GM18861 (cell line): ENCODE measurements at regions not wholly inside any gene's neighbourhood (a gene's known extent, or its start where the extent isn't known, plus 50 kb on each side); places are given as distances from the start of the nearest gene placed in this dataset.

ENCODE experiments used
- ATAC-seq: cut with Tn5 transposase; IDR thresholded peaks from one replicate; pipeline ENCODE4 v1.9.1; 2021; ENCODE audit not compliant: unreplicated experiment

- peak; percentile 90 for ATAC-seq
Observed at GRCh38 chr12:87280356-87280755, 748.8 kb downstream of the C12orf50 start.

DNA sequence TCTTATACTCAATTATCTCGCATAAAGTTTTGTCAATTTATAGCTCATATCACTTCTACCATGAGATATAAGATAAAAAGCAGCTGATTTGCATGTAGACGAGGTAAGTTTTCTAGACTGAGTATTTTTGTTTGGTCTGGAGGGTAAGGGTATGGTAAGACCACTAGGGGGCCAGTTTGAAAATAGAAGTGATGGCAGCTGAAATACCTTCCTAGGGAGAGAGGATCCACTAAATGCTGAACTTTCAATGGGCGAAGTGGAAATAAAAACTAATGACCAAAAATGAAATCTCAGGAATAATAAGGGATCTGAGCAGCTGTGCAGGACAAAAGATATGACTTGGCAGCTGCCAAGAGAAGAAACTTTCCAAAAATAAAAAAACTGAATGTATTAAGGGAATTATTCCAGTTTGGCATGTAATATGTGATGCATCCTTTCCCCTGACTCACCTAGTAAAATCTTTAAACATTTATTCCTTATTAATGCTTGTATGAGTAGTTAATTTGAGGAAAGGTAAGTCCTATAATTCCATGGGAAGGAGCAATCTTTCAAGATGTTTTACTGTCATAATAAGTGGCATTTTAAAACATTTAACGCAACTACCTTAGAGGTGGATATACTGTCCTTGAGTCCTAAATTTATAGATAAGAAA, 754.5 kb downstream of the C12orf50 start:
- no peak for ATAC-seq

DNA sequence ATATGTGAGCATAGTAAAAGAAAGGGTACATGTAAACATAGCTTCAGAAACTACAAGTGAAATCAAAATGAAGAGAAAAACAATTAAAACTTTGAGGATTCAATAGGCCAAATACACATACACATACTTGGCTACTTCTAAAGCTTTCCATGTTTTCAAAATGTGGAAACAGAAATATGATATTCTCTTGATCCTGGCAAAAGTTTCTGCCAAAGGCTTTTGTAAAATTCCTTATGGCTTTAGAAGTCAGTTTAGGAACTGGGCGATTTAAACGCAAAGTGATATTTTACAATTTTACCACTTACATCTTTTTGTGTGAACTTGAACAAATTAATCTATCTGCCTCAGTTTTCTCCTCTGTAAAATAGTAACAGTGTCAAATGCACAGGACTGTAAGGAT, 756.4 kb downstream of the C12orf50 start:
- no peak for ATAC-seq

DNA sequence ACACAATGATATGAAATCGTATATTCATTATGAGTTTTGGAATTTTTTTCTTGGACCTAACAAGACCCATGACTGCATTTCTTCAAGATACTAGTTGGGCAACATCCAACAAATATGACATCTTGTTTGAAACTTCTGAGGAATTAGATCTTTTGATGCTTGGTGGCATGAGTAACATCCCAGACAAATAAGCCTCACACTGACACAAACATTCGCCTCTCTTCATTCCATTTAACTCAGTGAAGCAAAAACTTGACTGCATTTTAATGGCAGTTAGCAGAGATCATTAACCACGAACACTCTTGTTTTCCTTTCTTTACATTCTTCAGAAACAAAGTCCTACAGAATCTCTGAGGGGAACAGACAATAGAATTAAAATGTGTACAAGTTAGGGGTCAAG, 758.3 kb downstream of the C12orf50 start:
- ATAC-seq = no peak

GRCh38 chr12:87266305-87266704, 762.9 kb downstream of the C12orf50 start:
- no peak for ATAC-seq

DNA sequence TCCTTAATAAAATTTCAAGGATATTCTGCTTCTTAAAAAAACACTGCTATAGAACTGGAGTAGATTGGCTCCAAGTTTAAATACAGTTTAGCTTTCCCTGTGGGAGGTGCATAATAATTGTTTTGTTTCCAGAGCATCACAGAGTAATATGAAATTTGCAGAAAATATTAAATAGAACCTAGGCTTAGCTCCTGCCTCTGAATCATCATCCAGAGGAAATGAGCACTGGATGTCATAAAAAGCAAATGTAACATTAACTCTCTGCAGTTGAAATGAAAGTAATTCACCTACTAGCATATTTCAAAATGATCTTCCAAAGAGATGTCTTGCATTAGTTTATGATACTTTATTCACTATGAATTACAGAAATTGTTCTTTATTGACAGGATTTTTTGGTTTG, 769.8 kb downstream of the C12orf50 start:
- no peak for ATAC-seq

GRCh38 chr12:87254381-87255030, 774.7 kb downstream of the C12orf50 start:
- no peak for ATAC-seq

GRCh38 chr12:87253157-87253556, 776.0 kb downstream of the C12orf50 start:
- ATAC-seq = no peak

- no peak for ATAC-seq
Observed at GRCh38 chr12:87246726-87247125, 782.5 kb downstream of the C12orf50 start.

- no peak for ATAC-seq
Observed at GRCh38 chr12:87238466-87238865, 790.7 kb downstream of the C12orf50 start.

DNA sequence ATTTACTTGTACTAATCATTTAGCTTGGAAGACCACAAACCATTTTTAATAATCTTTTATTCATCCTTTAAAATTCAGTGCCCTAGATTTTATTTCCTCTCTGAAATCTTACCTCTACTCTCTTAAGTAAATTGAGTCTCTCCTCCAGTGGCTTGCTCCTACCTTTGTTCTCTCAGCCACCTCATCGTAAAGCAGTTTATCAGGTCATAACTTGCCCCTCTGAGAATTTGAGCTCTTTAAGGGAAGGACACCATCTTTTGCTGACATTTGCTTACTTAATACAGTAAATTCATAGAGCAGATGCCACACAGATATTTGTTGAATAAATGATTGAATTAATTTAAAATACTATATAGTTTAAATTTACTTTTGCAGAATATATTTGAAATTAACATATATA, 794.3 kb downstream of the C12orf50 start:
- no peak for ATAC-seq

DNA sequence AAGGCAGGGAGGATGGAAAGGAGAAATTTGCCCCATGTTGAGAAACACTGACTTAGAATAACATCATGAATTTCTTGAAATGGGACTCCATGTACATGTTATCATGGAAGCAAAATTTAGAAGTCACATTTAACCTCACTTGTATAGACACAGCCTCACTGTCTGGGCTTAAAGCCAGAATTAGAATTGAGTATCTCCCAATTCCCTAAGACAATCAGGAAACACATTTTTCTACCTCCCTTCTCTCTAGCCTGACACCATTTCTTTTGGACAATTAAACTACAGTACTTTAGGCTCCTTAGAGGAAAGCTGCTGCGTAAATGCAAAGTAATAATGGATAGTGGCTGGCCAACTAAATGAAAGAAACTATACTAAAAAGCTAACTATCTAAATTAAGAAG, 795.5 kb downstream of the C12orf50 start:
- no peak for ATAC-seq

DNA sequence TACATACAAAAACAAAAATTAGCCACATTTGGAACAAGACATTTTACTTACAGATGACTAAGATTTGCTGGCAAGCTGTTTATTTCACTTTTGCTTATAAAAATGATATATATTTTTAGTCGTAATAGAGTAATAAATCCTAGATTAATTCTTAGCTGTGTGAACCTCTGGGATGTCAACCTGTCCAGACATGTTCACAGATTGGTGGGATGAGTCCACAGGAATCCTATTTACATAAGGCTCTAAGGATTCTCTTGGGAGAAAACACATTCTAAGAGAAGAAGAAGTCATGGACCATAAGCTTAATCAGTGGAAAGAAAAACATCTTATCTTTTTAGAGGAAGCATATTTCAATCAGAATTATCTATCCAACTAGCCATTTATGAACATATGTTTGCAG, 797.4 kb downstream of the C12orf50 start:
- ATAC-seq = no peak

DNA sequence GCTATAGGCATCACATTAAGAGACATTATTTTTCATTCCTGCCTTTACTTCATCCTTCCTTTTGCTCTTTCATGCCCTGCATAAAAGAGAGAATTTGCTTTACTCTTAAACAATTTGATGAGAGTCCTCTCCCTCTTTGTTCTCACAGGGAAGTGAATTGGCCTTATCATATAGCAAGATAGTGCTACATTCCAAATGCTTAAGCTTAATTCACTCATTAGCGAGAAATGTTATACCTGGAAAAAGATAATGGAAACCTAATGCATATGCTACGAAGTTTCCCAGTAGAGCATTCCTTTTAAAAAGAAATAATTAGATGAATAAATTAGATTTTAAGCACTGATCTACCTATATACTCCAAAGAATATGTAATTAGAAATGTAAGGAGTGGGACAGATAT, 798.8 kb downstream of the C12orf50 start:
- ATAC-seq = no peak

- no peak for ATAC-seq
Observed at GRCh38 chr12:87227162-87227561, 802.0 kb downstream of the C12orf50 start.

- ATAC-seq = no peak
Observed at GRCh38 chr12:87217491-87217890, 811.7 kb downstream of the C12orf50 start.

GRCh38 chr12:87216436-87216835, 812.8 kb downstream of the C12orf50 start:
- ATAC-seq = no peak

DNA sequence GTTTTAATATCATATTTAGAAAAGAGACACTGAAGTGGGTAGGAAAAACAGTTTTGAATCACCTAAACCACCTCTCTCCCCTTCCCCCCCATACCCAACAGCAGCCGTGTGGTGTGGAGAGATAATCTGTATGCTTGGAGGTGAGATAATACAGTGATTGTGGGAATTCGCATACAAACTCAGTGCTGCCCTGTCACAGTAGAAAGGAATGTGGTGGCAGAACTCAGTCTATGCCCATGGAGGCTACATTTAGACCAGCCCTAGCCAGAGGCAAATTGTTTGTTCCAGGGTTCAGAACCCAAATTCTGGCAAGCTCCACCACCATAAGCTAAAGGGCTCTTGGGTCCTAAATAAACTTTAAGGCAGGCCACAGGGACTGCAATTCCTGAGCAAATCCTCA, 827.0 kb downstream of the C12orf50 start:
- ATAC-seq = no peak

- ATAC-seq = no peak
Observed at GRCh38 chr12:87201598-87201997, 827.6 kb downstream of the C12orf50 start.

GRCh38 chr12:87200289-87200979, 828.8 kb downstream of the C12orf50 start:
- ATAC-seq = no peak

- ATAC-seq = no peak
Observed at GRCh38 chr12:87198181-87198580, 831.0 kb downstream of the C12orf50 start.

GRCh38 chr12:87196321-87196720, 832.9 kb downstream of the C12orf50 start:
- ATAC-seq = no peak
